GM12892 (cell line): ENCODE measurements at regions not wholly inside any gene's neighbourhood (a gene's known extent, or its start where the extent isn't known, plus 50 kb on each side); places are given as distances from the start of the nearest gene placed in this dataset.

Experiments
- POLR2A ChIP-seq: IDR thresholded peaks from 2 replicates; pipeline ENCODE4 v1.6.1; 2011; ENCODE audit warnings: low read depth, low read length, control low read depth
- TAF1 ChIP-seq: IDR thresholded peaks from 2 replicates; pipeline ENCODE4 v1.6.1; 2011; ENCODE audit warnings: low read depth, mild to moderate bottlenecking, control low read depth, low read length, borderline replicate concordance

- TF ChIP-seq TAF1 (no peak), POLR2A (no peak)
Observed at GRCh38 chr22:48091060-48091650, 1328.7 kb downstream of the TBC1D22A start.
